Astrocyte (in vitro differentiated cells and primary cell): ENCODE measurements at regions not wholly inside any gene's neighbourhood (a gene's known extent, or its start where the extent isn't known, plus 50 kb on each side); places are given as distances from the start of the nearest gene placed in this dataset.

ENCODE experiments used
- EZH2 ChIP-seq: IDR thresholded peaks from 2 replicates; pipeline ENCODE4 v1.6.1; 2012; ENCODE audit warnings: mild to moderate bottlenecking, low read length, inconsistent platforms; ENCODE audit not compliant: insufficient read depth
- TF ChIP-seq, protein P1 (sequence below): IDR thresholded peaks from 2 replicates; pipeline ENCODE4 v1.5.1; 2011; ENCODE audit warnings: low read depth, mild to moderate bottlenecking, inconsistent platforms, low read length, moderate library complexity; ENCODE audit not compliant: insufficient read depth

DNA sequence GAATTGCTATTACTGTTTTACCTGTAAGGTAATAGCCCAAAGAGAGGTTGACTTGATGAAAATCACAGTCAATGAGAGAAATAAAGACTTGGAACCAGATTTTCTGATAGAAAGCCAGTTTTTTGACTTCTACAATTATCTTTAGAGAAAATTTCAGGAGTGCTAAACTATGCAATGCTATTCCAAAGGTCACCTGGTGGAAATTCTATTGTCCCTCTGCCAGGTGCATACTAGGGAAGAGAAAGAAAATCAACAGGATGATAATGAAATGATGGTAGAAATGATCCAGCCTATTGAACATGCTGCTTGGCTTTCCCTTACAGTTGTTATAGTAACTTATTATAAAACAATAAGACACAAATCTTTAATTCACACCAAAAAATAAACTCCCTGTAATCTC is 85.0 kb downstream of the FASTKD2 start:
- TF ChIP-seq, protein P1, sequence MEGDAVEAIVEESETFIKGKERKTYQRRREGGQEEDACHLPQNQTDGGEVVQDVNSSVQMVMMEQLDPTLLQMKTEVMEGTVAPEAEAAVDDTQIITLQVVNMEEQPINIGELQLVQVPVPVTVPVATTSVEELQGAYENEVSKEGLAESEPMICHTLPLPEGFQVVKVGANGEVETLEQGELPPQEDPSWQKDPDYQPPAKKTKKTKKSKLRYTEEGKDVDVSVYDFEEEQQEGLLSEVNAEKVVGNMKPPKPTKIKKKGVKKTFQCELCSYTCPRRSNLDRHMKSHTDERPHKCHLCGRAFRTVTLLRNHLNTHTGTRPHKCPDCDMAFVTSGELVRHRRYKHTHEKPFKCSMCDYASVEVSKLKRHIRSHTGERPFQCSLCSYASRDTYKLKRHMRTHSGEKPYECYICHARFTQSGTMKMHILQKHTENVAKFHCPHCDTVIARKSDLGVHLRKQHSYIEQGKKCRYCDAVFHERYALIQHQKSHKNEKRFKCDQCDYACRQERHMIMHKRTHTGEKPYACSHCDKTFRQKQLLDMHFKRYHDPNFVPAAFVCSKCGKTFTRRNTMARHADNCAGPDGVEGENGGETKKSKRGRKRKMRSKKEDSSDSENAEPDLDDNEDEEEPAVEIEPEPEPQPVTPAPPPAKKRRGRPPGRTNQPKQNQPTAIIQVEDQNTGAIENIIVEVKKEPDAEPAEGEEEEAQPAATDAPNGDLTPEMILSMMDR = no peak
- TF ChIP-seq EZH2 = no peak
